Globus pallidus (tissue), 1 donor: ENCODE measurements at regions not wholly inside any gene's neighbourhood (a gene's known extent, or its start where the extent isn't known, plus 50 kb on each side); places are given as distances from the start of the nearest gene placed in this dataset.
"Not testable (repeated sequence)": the region's sequence is repeated elsewhere in the genome, so short reads cannot be mapped to it uniquely, and the experiment has no call there.

Experiments used
- DNase-seq: peaks from one replicate; pipeline ENCODE4 v3.0.0-alpha.2; 2015; ENCODE audit warnings: low spot score

- no peak for DNase-seq
These were observed 217.7 kb upstream of the CENPE start for GRCh38 chr4:103415801-103416200.

GRCh38 chr4:103412646-103413045 is 214.5 kb upstream of the CENPE start:
- not testable (repeated sequence) for DNase-seq

GRCh38 chr4:103410386-103410785 is 212.2 kb upstream of the CENPE start:
- no peak for DNase-seq

GRCh38 chr4:103405415-103405814 is 207.3 kb upstream of the CENPE start:
- DNase-seq: no peak

GRCh38 chr4:103403619-103404018 is 205.5 kb upstream of the CENPE start:
- no peak for DNase-seq

GRCh38 chr4:103402198-103402597 is 204.1 kb upstream of the CENPE start:
- DNase-seq: no peak

GRCh38 chr4:103400405-103400804 is 202.3 kb upstream of the CENPE start:
- DNase-seq: no peak

- DNase-seq: no peak
These were observed 199.4 kb upstream of the CENPE start for GRCh38 chr4:103397541-103397940.

- DNase-seq: not testable (repeated sequence)
These were observed 189.4 kb upstream of the CENPE start for GRCh38 chr4:103387508-103388011.

- DNase-seq: not testable (repeated sequence)
These were observed 187.4 kb upstream of the CENPE start for GRCh38 chr4:103385565-103385964.

- DNase-seq: no peak
These were observed 177.1 kb upstream of the CENPE start for GRCh38 chr4:103375278-103375677.

GRCh38 chr4:103374758-103375157 is 176.6 kb upstream of the CENPE start:
- no peak for DNase-seq

GRCh38 chr4:103374306-103374705 is 176.2 kb upstream of the CENPE start:
- no peak for DNase-seq

GRCh38 chr4:103372002-103372558 is 173.9 kb upstream of the CENPE start:
- no peak for DNase-seq

- DNase-seq: no peak
These were observed 172.2 kb upstream of the CENPE start for GRCh38 chr4:103370336-103370735.

GRCh38 chr4:103365285-103365684 is 167.1 kb upstream of the CENPE start:
- no peak for DNase-seq

GRCh38 chr4:103364083-103364482 is 165.9 kb upstream of the CENPE start:
- DNase-seq: no peak

GRCh38 chr4:103361926-103362325 is 163.8 kb upstream of the CENPE start:
- DNase-seq: no peak

- DNase-seq: no peak
These were observed 161.8 kb upstream of the CENPE start for GRCh38 chr4:103359900-103360299.

- DNase-seq: no peak
These were observed 155.9 kb upstream of the CENPE start for GRCh38 chr4:103354006-103354405.

- DNase-seq: no peak
These were observed 131.5 kb upstream of the CENPE start for GRCh38 chr4:103329642-103330041.

- DNase-seq: no peak
These were observed 126.7 kb upstream of the CENPE start for GRCh38 chr4:103324811-103325210.

- DNase-seq: no peak
These were observed 120.2 kb upstream of the CENPE start for GRCh38 chr4:103318327-103318726.

- no peak for DNase-seq
These were observed 110.1 kb upstream of the CENPE start for GRCh38 chr4:103308248-103308561.
